H1 (cell line): ENCODE measurements at regions not wholly inside any gene's neighbourhood (a gene's known extent, or its start where the extent isn't known, plus 50 kb on each side); places are given as distances from the start of the nearest gene placed in this dataset.

Source experiments
- CBX8 ChIP-seq: fragments of 300-800, 300-1000 bp; sonication (generic); IDR thresholded peaks from 2 replicates; pipeline ENCODE4 v1.7.1; 2016; ENCODE audit warnings: low read depth, low read length, borderline replicate concordance
- KDM1A ChIP-seq: fragments of 200-600, 300-600 bp; sonication (generic); IDR thresholded peaks from 2 replicates; pipeline ENCODE4 v1.7.1; 2016; ENCODE audit warnings: mild to moderate bottlenecking, low read length, borderline replicate concordance
- NANOG ChIP-seq: IDR thresholded peaks from 2 replicates; pipeline ENCODE4 v1.6.1; 2011; ENCODE audit warnings: low read length, low read depth, mild to moderate bottlenecking, inconsistent platforms; ENCODE audit not compliant: insufficient read depth, poor library complexity, severe bottlenecking
- NRF1 ChIP-seq: IDR thresholded peaks from 2 replicates; pipeline ENCODE4 v1.6.1; 2011; ENCODE audit warnings: mild to moderate bottlenecking, low read depth, low read length, improper control_type of control experiment
- POLR2A ChIP-seq, 2 experiments: IDR thresholded peaks; 1 replicate in 1 of 2; 2 replicates in 1 of 2; pipeline ENCODE4 v1.6.1; 2011; ENCODE audit warnings: low read depth in 2 of 2, low read length in 2 of 2, mild to moderate bottlenecking in 2 of 2; ENCODE audit errors: control extremely low read depth in 1 of 2
- RXRA ChIP-seq: IDR thresholded peaks from 2 replicates; pipeline ENCODE4 v1.6.1; 2011; ENCODE audit warnings: low read depth, mild to moderate bottlenecking, low read length, moderate library complexity; ENCODE audit not compliant: insufficient read depth

DNA sequence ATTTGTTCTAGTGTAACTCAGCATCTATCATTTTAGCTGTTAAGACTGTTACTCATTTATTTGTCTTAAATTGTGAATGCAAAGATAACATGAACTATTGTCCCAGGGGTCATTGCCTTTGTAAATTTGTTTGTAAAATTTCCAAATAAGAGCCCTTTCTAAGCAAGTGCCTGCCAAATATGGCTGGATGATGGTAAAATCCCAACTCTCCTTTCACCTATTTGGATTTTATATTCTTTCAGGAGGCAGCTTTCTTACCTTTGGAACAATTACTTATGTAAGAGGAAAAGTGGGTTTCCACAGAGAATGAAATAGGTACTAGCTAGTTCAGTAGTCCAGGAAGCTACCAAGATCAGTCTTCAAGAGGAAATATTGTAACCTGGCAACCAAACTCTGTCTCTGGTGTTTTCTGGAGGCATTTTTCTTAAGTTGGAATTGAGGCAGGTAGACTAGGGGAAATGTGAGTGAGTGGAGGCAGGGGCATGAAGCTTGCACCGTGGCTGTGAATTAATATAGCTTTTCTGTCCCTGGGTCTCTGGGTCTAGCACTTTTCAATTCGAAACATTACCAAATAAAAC is 88.5 kb upstream of the XIST start:
- no peak for TF ChIP-seq CBX8
- no peak for TF ChIP-seq KDM1A
- no peak for TF ChIP-seq POLR2A (IDR thresholded peaks at IDR 0.05; ENCODE audit: control extremely low read depth in 1 of 2, low read depth in 2 of 2, low read length in 2 of 2)
- no peak for TF ChIP-seq RXRA
- TF ChIP-seq NRF1: no peak
- no peak for TF ChIP-seq NANOG
